H1 (cell line): ENCODE measurements at regions not wholly inside any gene's neighbourhood (a gene's known extent, or its start where the extent isn't known, plus 50 kb on each side); places are given as distances from the start of the nearest gene placed in this dataset.

Experiments
- BACH1 ChIP-seq: IDR thresholded peaks from 2 replicates; pipeline ENCODE4 v1.6.1; 2012; ENCODE audit warnings: low read length, improper control_type of control experiment
- CHD2 ChIP-seq: IDR thresholded peaks from 2 replicates; pipeline ENCODE4 v1.6.1; 2012; ENCODE audit warnings: low read length, improper control_type of control experiment
- CTBP2 ChIP-seq: IDR thresholded peaks from 2 replicates; pipeline ENCODE4 v1.7.0; 2011; ENCODE audit warnings: borderline replicate concordance, mild to moderate bottlenecking, moderate library complexity, mixed read lengths, low read length; ENCODE audit not compliant: insufficient read depth, insufficient read length
- EGR1 ChIP-seq: IDR thresholded peaks from 2 replicates; pipeline ENCODE4 v1.6.1; 2011; ENCODE audit warnings: low read depth, low read length, borderline replicate concordance
- SRF ChIP-seq: IDR thresholded peaks from 2 replicates; pipeline ENCODE4 v1.6.1; 2011; ENCODE audit warnings: mild to moderate bottlenecking, low read depth, low read length, moderate library complexity

GRCh38 chr10:131559450-131559911, 248.0 kb upstream of the TCERG1L start (continued):
- TF ChIP-seq CTBP2: no peak
- TF ChIP-seq SRF: no peak
- no peak for TF ChIP-seq EGR1
- TF ChIP-seq CHD2: no peak
- TF ChIP-seq BACH1: no peak
